ENCODE measurements at regions not wholly inside any gene's neighbourhood (a gene's known extent, or its start where the extent isn't known, plus 50 kb on each side); places are given as distances from the start of the nearest gene placed in this dataset.

DNA sequence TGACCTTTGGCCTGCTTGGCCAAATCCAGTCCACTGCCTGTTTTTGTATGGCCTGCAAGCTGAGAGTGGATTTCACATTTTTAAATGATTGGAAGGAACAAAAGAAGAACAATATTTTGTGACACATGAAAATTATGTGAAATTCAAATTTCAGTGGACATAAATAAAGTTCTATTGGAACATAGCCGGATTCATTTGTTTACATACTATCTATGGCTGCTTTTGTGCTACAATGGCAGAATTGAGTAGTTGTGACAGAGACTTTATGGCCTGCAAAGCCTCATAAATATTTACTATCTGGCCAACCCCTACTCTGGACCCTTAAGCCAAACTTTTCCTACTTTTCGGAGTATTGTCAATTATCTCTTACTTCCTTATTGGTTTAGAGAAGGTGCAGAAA lies 66.6 kb upstream of the IPO9 start:
- in situ Hi-C loops (cut with HindIII; ENCODE audit: low pct_unique_long_range_greater_than_20kb, low sequenced_read_pairs) = no loop called here
- DNase-seq (ENCODE audit: low read depth, low spot score) (no peak), ATAC-seq (no peak)
- Histone ChIP-seq H3K4me3 (ENCODE audit: low read depth in 2 of 2, low read length in 2 of 2) (no peak overlapping the region), H3K4me1 (ENCODE audit: control insufficient read depth, insufficient read depth, low read length) (peaks cover 3% of the 10 kb centered on the region; the same call in 1 of the 2 replicates), H3K27ac (ENCODE audit: low read length) (no peak overlapping the region), H3K36me3 (ENCODE audit: control insufficient read depth, insufficient read depth, low read length) (no peaks in the 10 kb centered on the region), H3K27me3 (ENCODE audit: control insufficient read depth, insufficient read depth, low read length) (no peaks in the 10 kb centered on the region), H3K9me3 (ENCODE audit: control insufficient read depth, insufficient read depth, low read depth, low read length) (no peaks in the 10 kb centered on the region)
- intact Hi-C loops (cut with micrococcal nuclease; ENCODE audit: unreplicated experiment) = no loop called here
- BruUV-seq (replicated peaks) = no TSS peak
- TF ChIP-seq, protein P1, sequence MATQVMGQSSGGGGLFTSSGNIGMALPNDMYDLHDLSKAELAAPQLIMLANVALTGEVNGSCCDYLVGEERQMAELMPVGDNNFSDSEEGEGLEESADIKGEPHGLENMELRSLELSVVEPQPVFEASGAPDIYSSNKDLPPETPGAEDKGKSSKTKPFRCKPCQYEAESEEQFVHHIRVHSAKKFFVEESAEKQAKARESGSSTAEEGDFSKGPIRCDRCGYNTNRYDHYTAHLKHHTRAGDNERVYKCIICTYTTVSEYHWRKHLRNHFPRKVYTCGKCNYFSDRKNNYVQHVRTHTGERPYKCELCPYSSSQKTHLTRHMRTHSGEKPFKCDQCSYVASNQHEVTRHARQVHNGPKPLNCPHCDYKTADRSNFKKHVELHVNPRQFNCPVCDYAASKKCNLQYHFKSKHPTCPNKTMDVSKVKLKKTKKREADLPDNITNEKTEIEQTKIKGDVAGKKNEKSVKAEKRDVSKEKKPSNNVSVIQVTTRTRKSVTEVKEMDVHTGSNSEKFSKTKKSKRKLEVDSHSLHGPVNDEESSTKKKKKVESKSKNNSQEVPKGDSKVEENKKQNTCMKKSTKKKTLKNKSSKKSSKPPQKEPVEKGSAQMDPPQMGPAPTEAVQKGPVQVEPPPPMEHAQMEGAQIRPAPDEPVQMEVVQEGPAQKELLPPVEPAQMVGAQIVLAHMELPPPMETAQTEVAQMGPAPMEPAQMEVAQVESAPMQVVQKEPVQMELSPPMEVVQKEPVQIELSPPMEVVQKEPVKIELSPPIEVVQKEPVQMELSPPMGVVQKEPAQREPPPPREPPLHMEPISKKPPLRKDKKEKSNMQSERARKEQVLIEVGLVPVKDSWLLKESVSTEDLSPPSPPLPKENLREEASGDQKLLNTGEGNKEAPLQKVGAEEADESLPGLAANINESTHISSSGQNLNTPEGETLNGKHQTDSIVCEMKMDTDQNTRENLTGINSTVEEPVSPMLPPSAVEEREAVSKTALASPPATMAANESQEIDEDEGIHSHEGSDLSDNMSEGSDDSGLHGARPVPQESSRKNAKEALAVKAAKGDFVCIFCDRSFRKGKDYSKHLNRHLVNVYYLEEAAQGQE (IDR thresholded peaks at IDR 0.05; ENCODE audit: insufficient read depth in 1 of 2, low read depth in 2 of 2, low read length in 1 of 2) = no peak
- TF ChIP-seq, protein P2, sequence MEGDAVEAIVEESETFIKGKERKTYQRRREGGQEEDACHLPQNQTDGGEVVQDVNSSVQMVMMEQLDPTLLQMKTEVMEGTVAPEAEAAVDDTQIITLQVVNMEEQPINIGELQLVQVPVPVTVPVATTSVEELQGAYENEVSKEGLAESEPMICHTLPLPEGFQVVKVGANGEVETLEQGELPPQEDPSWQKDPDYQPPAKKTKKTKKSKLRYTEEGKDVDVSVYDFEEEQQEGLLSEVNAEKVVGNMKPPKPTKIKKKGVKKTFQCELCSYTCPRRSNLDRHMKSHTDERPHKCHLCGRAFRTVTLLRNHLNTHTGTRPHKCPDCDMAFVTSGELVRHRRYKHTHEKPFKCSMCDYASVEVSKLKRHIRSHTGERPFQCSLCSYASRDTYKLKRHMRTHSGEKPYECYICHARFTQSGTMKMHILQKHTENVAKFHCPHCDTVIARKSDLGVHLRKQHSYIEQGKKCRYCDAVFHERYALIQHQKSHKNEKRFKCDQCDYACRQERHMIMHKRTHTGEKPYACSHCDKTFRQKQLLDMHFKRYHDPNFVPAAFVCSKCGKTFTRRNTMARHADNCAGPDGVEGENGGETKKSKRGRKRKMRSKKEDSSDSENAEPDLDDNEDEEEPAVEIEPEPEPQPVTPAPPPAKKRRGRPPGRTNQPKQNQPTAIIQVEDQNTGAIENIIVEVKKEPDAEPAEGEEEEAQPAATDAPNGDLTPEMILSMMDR (IDR thresholded peaks at IDR 0.05) = no peak
- no peak for TF ChIP-seq POLR2AphosphoS5 (IDR thresholded peaks at IDR 0.05; ENCODE audit: low read depth, low read length)
- TF ChIP-seq TCF7L2 (IDR thresholded peaks at IDR 0.05; ENCODE audit: low read depth, low read length) = no peak
- TF ChIP-seq SIN3A (IDR thresholded peaks at IDR 0.05; ENCODE audit: borderline replicate concordance, insufficient read depth, low read depth, low read length) = no peak
- ChIA-PET POLR2A (no interaction called here), CTCF (no interaction called here)

DNA sequence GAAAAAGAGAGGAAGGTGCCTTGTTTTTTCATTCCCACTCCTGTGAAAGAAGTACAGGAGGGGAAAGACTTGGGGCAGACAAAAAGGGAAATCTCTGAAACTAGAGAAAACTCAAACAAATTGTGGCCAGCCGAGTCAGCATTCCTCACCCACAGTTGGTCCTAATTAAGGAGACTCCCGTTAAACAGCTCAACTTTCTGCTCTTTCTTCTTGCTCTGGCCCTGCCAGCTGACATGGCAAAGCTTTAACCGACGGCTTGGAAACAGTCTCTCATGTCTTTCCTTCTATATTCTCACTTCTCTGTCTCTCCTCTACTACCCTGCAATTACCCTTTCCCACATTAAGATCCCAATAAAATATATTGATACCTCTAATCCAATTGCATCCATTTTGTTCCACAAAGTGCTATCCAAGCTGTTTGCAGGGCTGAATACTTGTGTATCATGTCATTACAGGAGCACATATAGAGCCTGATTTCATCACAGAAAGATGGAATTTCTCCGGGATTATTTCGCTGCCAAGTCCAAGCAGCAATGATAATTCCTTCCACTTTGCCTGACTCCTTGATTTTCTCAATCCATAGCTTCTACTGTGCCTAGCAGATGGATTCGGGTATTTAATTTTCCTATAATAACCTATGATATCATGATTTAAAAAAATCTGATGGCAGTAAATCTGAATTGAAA lies 65.4 kb upstream of the IPO9 start:
- H3K27ac ChIP-seq (ENCODE audit: low read length) = peak overlapping the region; percentile 34; the same call in 1 of the 2 replicates
- no TSS peak for BruUV-seq (replicated peaks)
- ChIA-PET POLR2A (interaction anchor here (0.5 kb wide), 1 partner anchor 121 kb away, joined by 4 read pairs; no protein-coding TSS in a partner anchor), CTCF (interaction anchor here (0.6 to 1.3 kb wide), 3 partner anchors 16 to 32 kb away, joined by 3 read pairs; no protein-coding TSS in a partner anchor)
- H3K9me3 ChIP-seq (ENCODE audit: control insufficient read depth, insufficient read depth, low read depth, low read length) = no peaks in the 10 kb centered on the region
- H3K4me3 ChIP-seq (ENCODE audit: low read depth in 2 of 2, low read length in 2 of 2) = no peak overlapping the region
- no peaks in the 10 kb centered on the region for H3K27me3 ChIP-seq (ENCODE audit: control insufficient read depth, insufficient read depth, low read length)
- H3K36me3 ChIP-seq (ENCODE audit: control insufficient read depth, insufficient read depth, low read length) = no peaks in the 10 kb centered on the region
- in situ Hi-C loops (cut with HindIII; ENCODE audit: low pct_unique_long_range_greater_than_20kb, low sequenced_read_pairs) (no loop called here), intact Hi-C loops (cut with micrococcal nuclease; ENCODE audit: unreplicated experiment) (no loop called here)
- ATAC-seq (no peak), DNase-seq (ENCODE audit: low read depth, low spot score) (no peak)
- peaks cover 1% of the 10 kb centered on the region; the same call in 1 of the 2 replicates for H3K4me1 ChIP-seq (ENCODE audit: control insufficient read depth, insufficient read depth, low read length)
- TF ChIP-seq SIN3A (IDR thresholded peaks at IDR 0.05; ENCODE audit: borderline replicate concordance, insufficient read depth, low read depth, low read length) (no peak), POLR2AphosphoS5 (IDR thresholded peaks at IDR 0.05; ENCODE audit: low read depth, low read length) (no peak), TCF7L2 (IDR thresholded peaks at IDR 0.05; ENCODE audit: low read depth, low read length) (no peak)
- TF ChIP-seq, protein P2 (IDR thresholded peaks at IDR 0.05) = no peak
- TF ChIP-seq, protein P1 (IDR thresholded peaks at IDR 0.05; ENCODE audit: insufficient read depth in 1 of 2, low read depth in 2 of 2, low read length in 1 of 2) = no peak
